ENCODE measurements at regions not wholly inside any gene's neighbourhood (a gene's known extent, or its start where the extent isn't known, plus 50 kb on each side); places are given as distances from the start of the nearest gene placed in this dataset.

DNA sequence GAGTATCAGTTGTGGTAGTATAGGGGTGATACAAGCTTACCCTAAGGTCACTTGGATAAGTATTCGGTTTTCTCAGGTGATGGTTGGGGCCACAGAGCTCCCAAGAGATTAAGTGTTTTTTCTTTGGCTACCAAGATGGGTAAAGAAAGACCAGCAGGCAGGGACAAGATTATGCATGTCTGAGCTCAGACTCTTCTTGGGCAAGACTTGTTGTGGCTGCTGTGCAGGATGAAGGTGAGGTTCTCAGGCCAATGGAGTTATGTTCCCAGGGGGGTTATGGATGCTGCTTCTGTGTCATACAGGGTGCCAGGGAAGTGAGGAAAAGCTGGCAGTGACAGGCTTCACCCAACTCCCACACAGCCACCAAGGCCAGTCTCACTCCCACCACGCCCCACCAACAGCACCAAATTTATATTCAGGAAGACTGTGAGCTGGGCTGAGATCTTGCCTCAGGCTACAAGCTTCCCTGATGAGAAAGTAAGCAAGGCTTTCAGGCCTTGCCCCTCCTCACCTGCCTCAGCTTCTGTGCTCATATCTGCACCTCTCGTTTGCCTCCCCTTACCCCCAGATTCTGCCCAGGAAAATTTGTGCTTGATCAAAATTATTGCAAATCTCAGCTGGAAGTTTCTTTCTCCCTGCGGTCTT, 511.8 kb upstream of the SLITRK1 start:
- no peak for DNase-seq

DNA sequence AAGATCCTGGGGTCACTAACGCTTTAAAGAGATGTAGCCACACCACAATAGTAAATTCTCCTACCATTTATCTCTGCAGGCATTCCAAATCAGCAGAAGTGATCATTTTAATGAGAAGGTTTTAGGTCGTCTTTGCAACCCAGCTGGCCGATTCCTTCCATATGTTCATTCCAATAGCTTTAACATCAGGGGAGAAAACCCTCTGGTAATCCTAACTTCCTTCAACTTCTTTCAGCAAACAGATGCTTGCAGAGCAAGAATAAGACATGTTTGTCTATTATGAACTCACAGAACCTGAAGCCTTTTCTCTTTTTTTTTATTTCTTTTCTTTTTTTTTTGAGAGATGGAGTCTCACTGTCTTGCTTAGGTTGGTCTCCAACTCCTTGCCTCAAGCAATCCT, 498.6 kb upstream of the SLITRK1 start:
- DNase-seq = no peak

DNA sequence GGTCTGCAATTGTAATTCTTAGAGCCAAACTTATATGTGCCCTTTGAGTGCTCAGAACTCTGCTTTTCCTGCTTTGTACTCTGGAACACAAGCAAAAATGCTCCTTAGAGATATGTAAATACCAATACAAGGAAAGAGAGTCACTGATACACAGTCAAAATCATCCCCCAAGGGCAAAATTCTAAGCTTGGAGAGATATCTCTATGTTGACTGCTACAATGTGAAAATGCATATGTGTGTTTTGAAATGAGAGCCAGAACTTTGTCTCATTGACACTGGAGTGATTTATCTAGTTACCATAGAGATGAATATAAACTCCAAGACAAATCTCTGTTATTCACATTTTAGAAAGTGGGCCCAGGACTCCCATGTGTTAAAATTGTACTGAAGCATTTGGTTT, 494.8 kb upstream of the SLITRK1 start:
- no peak for DNase-seq

DNA sequence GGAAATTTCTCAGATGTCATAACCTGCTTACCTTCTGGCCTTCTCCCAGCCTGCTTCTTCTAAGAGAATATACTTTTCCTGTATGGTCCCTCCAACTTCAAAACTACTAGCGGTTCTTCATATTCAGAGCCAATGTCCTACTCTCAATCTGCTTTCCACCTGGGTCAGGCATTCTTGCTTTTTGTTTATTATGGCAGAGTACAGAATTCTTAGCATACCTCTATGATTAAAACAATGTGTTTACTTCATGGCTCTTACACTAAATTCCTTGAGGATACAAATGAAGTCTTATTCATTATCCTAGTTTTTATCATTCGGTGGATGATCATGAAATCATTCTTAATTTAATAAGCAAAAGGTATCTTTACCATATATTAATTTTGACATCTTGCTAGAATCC, 484.2 kb upstream of the SLITRK1 start:
- no peak for DNase-seq

DNA sequence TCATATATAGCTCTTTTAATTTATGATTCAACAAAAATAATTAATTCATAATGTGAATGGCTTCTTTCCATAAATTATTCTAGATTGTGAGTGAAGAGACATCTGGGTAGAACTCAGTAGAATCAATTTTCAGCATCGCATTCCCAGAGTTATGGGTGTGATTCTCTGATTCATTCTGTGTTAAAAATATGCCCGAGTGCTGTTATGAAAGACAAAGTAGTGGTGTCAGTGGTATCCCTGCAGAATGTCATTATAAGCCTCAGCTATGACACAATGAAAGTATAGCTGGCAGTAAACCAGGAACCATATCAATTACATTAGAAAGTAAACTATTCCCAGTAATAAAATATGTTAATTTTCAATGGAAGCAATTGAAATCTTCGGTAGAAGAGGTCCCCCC, 480.5 kb upstream of the SLITRK1 start:
- DNase-seq = no peak

DNA sequence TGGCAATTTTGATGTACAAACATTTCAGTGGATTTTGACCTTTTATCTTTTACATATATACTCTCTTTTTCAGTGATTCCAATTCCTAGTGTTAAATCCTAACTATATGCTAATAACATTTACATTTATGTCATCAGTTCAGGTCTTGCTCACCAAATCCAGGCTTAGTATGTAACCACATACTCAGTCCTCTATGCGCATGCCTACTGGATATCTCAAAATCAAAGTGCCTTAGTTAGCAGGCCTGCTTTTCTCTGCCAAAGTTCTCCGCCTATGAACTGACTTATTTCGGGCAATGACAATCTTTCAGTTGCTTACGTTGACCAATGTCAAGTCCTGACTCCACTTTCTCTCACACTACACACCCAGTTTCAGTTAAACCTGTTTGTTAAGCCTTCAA, 478.5 kb upstream of the SLITRK1 start:
- DNase-seq = no peak

DNA sequence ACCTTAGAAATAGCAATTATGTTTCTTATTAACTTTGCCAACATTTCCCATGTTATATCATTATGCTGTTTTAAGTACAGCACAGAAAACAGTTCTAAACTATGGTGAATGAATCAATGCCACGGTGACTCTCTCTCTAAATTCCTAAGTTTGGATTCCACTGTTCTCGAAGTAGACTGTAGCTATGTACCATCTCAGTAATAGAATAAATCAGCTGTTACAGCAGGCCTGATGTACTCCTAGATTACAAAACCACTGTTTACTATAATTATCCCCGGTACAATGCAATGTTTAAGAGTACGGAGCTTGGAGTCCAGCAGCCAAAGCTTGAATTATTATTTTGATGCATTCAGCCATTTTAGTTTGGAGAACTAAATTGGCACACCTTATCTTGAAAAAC, 476.3 kb upstream of the SLITRK1 start:
- DNase-seq = no peak

DNA sequence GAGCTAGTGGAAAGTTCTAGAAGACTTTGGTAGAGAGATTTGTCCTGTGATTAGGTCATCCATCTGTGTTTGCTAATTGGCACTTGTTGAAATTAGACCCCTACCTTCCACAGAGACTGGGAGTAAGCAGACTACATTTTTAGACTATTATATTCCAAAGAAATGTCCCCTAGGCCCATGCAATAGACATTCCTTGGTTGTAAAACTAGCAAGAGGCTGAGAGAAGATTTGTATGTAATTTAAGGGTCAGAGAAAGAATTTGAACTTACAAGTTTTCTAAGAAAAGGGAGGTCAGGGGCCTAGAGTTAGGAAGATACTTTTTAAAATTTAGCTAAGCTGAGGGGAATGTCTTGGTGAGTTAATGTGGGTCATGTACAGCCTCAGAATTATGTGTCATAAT, 470.7 kb upstream of the SLITRK1 start:
- DNase-seq = no peak

DNA sequence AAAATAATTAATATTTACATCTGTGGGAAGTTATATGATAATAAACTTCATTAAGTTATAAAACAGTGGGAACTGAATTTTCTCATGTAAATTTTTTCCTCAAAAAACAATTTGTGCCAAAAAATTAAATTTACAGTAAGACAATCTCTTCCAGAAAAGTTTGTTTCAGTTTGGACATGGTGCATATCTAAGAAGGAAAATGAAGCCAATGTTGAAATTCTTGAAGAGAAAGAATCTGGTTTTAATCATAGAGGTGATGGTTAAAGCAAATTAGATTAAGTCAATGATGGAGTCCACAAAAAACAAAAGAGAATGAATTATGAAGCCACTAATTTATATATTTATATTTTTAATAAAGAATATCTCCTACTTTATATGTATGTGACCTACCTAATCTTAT, 457.2 kb upstream of the SLITRK1 start:
- DNase-seq = no peak

DNA sequence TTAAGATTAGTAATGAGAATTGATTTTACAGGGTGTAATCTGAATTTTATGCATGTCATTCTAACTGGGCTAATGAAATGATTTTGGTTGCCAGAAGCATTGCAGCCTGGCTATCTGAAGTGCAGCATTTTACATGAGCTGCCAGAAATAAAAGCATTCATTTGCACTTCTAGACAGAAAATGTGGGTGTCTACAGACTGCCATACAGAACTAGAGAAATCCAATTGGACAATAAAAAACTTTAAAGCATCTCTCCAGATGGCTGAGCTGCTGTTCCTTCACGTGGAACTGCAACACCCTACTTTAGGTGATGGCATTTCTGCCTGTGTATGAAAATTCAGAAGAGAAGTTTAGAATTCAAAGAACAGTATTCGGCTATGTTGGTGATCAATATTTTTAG, 450.1 kb upstream of the SLITRK1 start:
- no peak for DNase-seq

DNA sequence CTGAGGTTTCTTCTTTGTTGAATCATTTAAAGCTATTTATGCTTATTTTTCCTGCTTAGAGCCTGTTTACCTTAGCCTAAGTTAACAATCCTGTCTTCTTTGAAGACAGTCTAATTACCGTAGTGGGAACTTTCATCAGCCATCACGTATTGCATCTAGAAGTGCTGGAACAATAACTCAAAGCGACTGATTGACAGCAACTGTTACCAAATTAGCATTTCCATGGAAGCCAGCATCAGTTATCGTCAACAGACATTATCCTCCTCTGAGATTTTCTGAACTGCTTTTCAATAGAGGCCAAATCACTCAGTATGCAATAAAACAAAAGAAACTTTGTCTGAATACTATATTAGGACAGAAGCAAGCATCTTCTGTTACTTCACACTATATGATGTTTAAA, 433.3 kb upstream of the SLITRK1 start:
- no peak for DNase-seq

DNA sequence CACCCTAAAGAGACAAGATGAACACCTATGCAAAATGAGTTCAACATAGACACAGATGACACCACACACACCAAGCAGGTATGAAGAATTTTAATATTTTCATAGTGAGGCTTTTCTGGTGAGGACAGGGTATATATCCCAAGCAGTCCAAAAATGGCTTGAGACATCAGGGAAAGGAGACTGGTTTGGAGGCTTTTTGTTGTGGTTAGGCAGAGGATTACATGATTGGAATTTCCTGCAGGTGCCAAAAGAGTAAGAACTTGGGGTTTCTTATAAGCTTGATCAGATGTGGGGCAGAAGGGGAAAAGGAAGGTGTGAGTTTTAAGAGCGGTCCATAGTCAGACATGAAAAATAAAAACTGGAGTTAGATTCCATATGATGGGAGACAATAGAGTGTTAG, 420.8 kb upstream of the SLITRK1 start:
- no peak for DNase-seq

DNA sequence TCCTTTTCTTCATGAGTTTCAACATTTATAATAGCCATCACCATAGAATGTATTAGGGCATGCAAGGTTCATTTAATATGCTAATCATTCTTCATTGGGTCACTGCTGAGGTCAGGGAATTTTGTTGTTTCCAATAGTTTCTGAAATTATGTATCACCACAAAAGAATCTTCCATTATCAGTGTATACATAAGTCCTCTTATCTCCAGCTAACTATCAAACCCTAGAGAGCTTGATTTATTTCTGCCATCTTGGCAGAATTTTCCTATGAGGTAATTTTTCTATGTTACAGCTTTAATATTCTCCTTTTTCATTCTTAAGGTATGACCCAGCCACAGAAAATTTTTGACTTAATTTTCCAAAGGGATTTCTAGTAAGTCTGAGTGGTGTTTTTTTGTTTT, 415.0 kb upstream of the SLITRK1 start:
- DNase-seq = no peak

DNA sequence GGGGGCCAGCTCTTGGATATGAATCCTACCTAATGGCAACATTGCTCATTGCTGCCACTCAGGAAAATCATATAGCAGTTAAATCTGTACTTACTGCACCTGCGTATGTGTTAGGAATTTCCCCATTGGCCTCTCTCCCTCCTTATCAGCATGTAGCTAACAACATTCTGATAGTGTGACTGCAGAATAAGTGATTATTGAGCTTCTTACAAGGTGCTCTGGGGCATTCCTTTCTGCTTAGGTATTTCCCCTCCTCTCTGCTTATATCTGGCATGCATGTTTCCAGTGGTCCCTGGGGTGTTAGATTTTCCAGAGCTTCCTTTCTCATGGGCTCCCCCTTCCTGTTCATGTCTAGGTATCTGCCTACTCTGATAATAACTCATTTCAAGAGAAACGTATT, 414.1 kb upstream of the SLITRK1 start:
- DNase-seq = no peak

DNA sequence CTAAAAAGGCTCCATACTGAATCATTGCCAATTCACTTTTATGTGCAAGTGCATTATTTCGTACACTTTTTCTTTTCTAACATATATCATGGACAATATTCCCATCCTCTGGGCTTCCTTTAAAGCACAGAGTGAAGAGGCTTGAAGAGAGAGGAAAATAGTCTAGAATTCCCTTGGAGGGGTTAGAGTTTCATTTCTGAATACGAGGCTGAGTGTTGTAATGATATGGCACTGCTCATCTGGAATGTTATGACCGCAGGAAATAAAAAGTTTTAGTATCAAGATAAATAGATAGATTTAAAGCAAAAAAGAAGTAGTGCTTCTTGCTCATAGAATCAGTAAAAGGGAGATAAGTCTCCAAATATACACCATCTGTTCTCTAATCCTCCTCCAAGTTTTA, 412.3 kb upstream of the SLITRK1 start:
- DNase-seq = no peak

DNA sequence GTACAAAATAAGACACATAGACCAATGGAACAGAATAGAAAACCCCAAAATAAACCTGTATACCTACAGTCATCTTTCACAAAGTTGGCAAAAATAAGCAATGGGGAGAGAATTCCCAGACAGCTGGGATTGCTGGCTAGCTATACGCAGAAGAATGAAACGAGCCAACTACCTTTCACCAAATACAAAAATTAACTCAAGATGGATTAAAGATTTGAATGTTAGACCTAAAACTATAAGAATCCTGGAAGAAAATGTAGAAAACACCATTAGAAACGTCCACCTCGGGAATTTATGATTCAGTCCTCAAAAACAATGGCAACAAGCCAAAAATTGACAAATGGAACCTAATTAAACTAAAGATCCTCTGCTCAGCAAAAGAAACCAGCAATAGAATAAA, 408.1 kb upstream of the SLITRK1 start:
- DNase-seq = no peak

DNA sequence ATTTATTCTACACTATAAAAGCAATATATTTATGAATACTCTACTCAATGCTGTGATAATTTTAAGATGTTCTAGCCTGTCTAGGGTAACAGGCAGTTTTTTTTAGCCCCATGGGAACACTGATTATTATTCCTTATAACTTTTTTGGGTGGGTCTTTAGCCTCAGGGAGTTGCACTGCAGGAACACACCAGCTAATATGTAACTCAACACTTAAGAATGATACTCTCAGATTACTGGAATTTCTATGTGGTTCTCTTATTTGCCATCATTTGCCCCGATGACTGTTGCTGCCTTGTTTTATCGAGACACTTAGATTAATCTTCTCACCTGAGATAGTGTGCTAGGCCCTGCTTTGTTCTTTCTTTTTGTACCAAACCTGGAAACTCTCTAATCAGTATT, 396.9 kb upstream of the SLITRK1 start:
- DNase-seq = no peak

DNA sequence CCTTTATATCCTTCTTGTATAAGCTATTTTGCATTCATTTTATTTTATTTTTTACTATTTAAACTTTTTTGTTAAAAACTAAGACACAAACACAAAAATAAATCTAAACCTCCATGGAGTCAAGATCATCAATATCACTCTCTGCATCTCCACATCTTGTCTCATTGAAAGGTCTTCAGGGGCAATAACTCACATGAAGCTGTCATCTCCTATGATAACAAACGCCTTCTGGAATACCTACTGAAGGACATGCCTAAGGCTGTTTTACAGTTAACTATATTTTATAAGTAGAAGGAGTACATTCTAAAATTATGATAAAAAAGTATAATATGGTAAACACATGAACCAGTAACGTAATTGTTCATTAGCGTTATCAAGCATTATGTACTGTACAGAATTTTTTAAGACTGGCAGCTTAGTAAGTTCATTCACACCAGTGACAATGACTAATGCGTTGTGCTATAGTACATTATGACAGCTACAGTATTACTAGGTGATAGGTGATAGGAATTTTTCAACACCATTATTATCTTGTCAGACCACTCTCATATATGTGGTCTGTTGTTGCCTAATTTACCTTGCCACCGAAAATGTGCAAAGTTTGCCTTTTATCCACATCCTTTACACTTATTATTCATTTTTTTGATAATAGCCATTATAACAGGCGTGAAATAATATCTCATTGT, 390.7 kb upstream of the SLITRK1 start:
- no peak for DNase-seq

DNA sequence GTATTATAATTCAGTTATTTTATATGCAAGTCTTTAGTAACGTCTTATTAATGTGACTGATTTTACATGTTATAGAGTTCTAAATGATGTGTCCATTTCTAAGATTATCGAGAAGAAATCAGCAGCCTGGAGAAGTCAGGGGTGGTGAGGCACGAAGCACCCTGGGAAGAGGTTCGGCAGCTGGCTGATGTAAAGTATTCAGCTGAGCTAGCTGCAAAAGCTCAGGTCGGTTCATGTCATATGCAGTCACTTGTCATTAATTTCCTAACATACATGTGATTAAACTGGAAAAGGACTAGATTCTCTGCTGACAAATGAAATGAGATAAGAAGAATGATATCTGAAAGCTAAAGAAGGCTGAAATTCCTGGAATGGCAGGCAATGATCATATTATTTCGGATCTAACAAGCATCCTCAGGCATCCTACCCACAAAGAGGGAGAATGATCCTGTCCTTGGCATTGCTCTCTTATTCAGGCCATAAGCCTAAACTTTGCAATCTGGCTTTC, 383.0 kb upstream of the SLITRK1 start:
- DNase-seq = no peak

DNA sequence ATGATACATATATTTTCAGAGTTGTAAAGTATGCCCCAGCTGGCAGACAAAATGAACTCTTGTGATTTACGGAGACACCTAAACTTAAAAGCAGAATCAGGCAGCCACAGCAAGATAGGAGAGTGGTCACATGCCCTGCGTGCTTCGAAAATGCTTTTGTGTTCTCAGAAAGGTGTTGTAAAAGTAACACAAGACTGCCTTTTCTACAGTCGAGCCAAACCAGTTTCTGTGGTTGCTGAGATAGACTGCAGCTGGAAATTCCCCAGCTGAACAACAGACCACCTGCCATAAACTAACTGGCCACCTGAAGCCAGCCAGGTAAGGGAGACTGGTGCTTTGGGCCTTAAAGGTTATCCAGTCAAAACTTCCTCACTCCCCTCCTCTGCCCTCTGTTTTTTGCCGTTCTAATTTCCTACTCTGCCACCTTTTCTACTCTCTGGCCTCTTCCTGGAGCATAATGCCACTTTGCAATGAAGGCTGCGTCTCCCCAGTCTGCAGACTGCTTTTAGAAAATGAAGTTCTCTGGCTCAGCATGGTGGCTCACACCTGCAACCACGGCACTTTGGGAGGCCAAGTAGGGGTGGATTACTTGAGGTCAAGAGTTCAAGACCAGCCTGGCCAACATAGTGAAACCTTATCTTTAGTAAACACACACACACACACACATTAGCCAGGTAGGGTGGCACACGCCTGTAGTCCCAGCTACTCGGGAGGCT, 381.2 kb upstream of the SLITRK1 start:
- no peak for DNase-seq

DNA sequence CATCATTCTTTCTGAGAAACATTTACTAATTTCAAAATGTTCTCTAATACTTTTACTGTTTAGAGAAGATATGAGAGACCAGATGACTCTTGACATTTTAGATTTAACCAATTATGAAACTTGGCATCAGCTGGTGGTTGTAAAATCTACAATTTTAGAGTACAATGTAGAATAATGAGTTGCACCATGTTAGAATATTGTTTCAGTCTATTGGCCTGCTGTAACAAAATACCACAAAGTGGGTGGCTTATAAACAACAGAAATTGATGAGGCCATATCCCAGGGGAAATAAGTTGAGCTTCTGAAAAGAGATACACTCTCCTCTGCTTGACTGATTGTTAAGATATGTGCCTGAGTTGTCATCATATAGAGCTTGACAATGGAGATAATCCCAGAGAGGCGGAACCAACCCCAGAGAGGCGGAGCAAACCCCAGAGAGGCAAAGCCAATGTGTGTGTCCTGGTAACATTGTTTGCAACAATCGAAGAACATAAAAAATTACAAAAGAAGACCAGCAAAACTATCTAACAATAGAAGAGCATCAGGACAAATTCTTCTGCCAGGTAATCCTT, 373.0 kb upstream of the SLITRK1 start:
- DNase-seq = no peak

DNA sequence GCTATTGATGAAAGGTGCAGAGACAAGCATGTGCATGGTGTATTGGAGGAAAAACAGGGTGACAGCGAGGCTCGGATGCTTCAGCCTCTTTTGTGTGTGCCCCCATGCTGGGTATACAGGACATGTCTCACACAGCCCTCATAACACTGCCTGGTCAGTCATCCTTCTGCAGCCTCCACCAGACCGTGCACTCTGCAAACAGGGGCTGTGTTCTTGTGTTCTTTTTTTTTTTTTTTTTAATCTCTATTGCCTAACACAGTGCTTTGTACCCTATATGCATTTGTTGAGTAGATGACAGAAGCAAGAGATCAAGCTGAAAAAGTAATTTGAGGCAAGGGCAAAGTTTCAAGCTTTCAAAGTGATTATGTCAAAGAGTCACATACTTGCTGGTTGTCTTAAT, 367.2 kb upstream of the SLITRK1 start:
- DNase-seq = no peak

DNA sequence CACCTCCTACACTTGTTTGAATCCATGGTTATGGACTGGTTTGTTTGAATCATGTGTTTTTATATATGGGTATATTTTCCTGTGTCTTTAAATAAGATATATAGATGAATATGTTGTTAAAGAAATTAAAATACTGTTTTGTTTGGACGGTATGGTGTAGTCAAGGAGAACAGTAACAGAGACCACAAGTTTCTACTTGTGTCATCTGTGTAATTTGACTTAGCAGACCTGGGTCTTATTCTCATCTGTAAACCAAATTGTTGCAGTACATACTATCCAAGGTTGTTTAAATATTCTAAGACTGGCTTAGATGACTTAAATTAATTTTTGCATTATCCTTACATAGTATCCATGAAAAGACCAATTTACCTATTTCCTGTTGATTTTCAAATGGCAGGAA, 361.1 kb upstream of the SLITRK1 start:
- no peak for DNase-seq

DNA sequence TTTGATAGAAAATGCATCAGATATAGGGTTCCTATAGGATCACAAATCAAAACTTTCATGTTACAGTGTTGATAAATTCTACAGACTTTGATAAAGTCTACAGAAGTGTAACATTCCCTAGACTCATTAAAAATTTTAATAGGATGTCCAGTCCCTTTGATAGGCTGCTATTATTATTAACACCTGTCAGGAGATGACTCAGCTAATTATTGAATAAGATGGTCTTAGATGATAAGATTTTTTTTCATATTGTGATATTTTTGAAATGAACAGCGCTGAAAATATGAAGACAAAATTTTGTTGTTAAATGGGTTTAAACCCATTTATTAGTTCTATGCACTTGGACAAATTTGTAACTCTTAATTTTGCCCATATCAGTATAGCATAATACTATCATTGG, 356.8 kb upstream of the SLITRK1 start:
- DNase-seq = no peak
